Occipital lobe (tissue), 1 donor: ENCODE measurements at regions not wholly inside any gene's neighbourhood (a gene's known extent, or its start where the extent isn't known, plus 50 kb on each side); places are given as distances from the start of the nearest gene placed in this dataset.
"Not testable (repeated sequence)": the region's sequence is repeated elsewhere in the genome, so short reads cannot be mapped to it uniquely, and the experiment has no call there.

ENCODE experiments used
- DNase-seq: peaks from one replicate; lab custom pipeline; 2025; lab: John Stamatoyannopoulos, UW

- DNase-seq: no peak
These were observed 58.2 kb downstream of the RPRM start for GRCh38 chr2:153420394-153420793.

GRCh38 chr2:153417077-153417476 lies 61.5 kb downstream of the RPRM start:
- DNase-seq: no peak

GRCh38 chr2:153416071-153416470 lies 62.5 kb downstream of the RPRM start:
- no peak for DNase-seq

- DNase-seq: no peak
These were observed 69.7 kb downstream of the RPRM start for GRCh38 chr2:153408710-153409385.

GRCh38 chr2:153405196-153405595 lies 73.4 kb downstream of the RPRM start:
- no peak for DNase-seq

GRCh38 chr2:153404792-153405191 lies 73.8 kb downstream of the RPRM start:
- no peak for DNase-seq

GRCh38 chr2:153403940-153404339 lies 74.6 kb downstream of the RPRM start:
- no peak for DNase-seq

- not testable (repeated sequence) for DNase-seq
These were observed 75.2 kb downstream of the RPRM start for GRCh38 chr2:153403352-153403751.

GRCh38 chr2:153394686-153395085 lies 83.9 kb downstream of the RPRM start:
- no peak for DNase-seq

GRCh38 chr2:153394247-153394646 lies 84.3 kb downstream of the RPRM start:
- DNase-seq: no peak

GRCh38 chr2:153393518-153393917 lies 85.0 kb downstream of the RPRM start:
- DNase-seq: no peak

- DNase-seq: no peak
These were observed 87.4 kb downstream of the RPRM start for GRCh38 chr2:153391131-153391530.

- no peak for DNase-seq
These were observed 90.3 kb downstream of the RPRM start for GRCh38 chr2:153388246-153388645.

GRCh38 chr2:153387203-153387602 lies 91.4 kb downstream of the RPRM start:
- no peak for DNase-seq

- DNase-seq: no peak
These were observed 92.1 kb downstream of the RPRM start for GRCh38 chr2:153386481-153386897.

GRCh38 chr2:153373510-153374279 lies 104.9 kb downstream of the RPRM start:
- DNase-seq: no peak

GRCh38 chr2:153360239-153360638 lies 118.3 kb downstream of the RPRM start:
- DNase-seq: no peak

- DNase-seq: no peak
These were observed 124.2 kb downstream of the RPRM start for GRCh38 chr2:153354377-153354776.

- DNase-seq: no peak
These were observed 129.0 kb downstream of the RPRM start for GRCh38 chr2:153349603-153350002.

- DNase-seq: no peak
These were observed 130.6 kb downstream of the RPRM start for GRCh38 chr2:153347818-153348495.

GRCh38 chr2:153320879-153321278 lies 157.7 kb downstream of the RPRM start:
- DNase-seq: no peak

GRCh38 chr2:153311432-153311831 lies 167.1 kb downstream of the RPRM start:
- DNase-seq: no peak

GRCh38 chr2:153308466-153308865 lies 170.1 kb downstream of the RPRM start:
- no peak for DNase-seq
